GM12878 (cell line): ENCODE measurements at regions not wholly inside any gene's neighbourhood (a gene's known extent, or its start where the extent isn't known, plus 50 kb on each side); places are given as distances from the start of the nearest gene placed in this dataset.

ENCODE experiments used
- ATAC-seq: fragments of 200-7000 bp; cut with Tn5 transposase; 3 replicates; pipeline ENCODE4 v1.9.1; 2020; ENCODE audit warnings: mild to moderate bottlenecking, moderate library complexity
- BruUV-seq: library from RNA; stranded (reverse); fragments of 400-500 nt; replicated peaks from 2 replicates; lab custom pipeline; 2021; lab: Mats Ljungman, UMichigan
- CTCF ChIA-PET: fragments of 300-600 bp; sonication (Branson Sonifier 250); formaldehyde crosslinking; extraction: SDS; loops from one replicate; lab custom pipeline; 2021; ENCODE audit warnings: inconsistent platforms; lab: Yijun Ruan, JAX
- POLR2A ChIA-PET: fragments of 350-600 bp; formaldehyde crosslinking; extraction: SDS; loops from one replicate; lab custom pipeline; 2021; ENCODE audit warnings: inconsistent platforms; lab: Charles Lee
- RAD21 ChIA-PET: fragments of 300-600 bp; sonication (Branson Sonifier 250); formaldehyde crosslinking; loops from one replicate; lab custom pipeline; 2023; ENCODE audit warnings: antibody characterized with exemption; ENCODE audit not compliant: unreplicated experiment; lab: Charles Lee
- SMC1A ChIA-PET: fragments of 300-600 bp; sonication (Branson Sonifier 250); formaldehyde crosslinking; loops from one replicate; lab custom pipeline; 2023; ENCODE audit not compliant: unreplicated experiment, uncharacterized antibody; lab: Charles Lee
- DNase-seq: peaks from one replicate; pipeline ENCODE4 v3.0.0-alpha.2; 2011; ENCODE audit warnings: low read depth, low spot score
- FAIRE-seq: peaks from 3 replicates; lab custom pipeline; 2011; peaks lifted over from hg19 to GRCh38; lab: Jason Lieb, UNC
- H2AFZ ChIP-seq: 2 replicates; pipeline ENCODE4 v1.6.0; 2011; ENCODE audit warnings: low read depth, low read length, control low read depth; ENCODE audit not compliant: control insufficient read depth
- H3K27ac ChIP-seq: 2 replicates; pipeline ENCODE4 v1.5.1; 2011; ENCODE audit warnings: control low read depth; ENCODE audit not compliant: control insufficient read depth, insufficient read depth
- H3K27me3 ChIP-seq, 2 experiments: replicated peaks in 1 of 2; 2 replicates each; pipeline versions ENCODE4 v1.6.0 to v1.6.1; 2011; ENCODE audit warnings: low read length in 1 of 2; ENCODE audit not compliant: control insufficient read depth in 2 of 2, insufficient read depth in 2 of 2
- H3K36me3 ChIP-seq, 2 experiments: 2 replicates each; pipeline ENCODE4 v1.5.1; 2011; ENCODE audit warnings: low read length in 1 of 2; ENCODE audit not compliant: control insufficient read depth in 2 of 2, insufficient read depth in 2 of 2
- H3K4me1 ChIP-seq: 2 replicates; pipeline ENCODE4 v1.6.1; 2011; ENCODE audit warnings: mild to moderate bottlenecking, low read length, moderate library complexity, mixed read lengths; ENCODE audit not compliant: control insufficient read depth, insufficient read depth
- H3K4me2 ChIP-seq: 2 replicates; pipeline ENCODE4 v1.6.0; 2011; ENCODE audit warnings: control low read depth; ENCODE audit not compliant: control insufficient read depth, insufficient read depth
- H3K4me3 ChIP-seq: fragments of 200-600 bp; sonication (generic); 2 replicates; pipeline ENCODE4 v1.5.1; 2016
- H3K79me2 ChIP-seq: 2 replicates; pipeline ENCODE4 v1.6.0; 2011; ENCODE audit warnings: low read length; ENCODE audit not compliant: control insufficient read depth, insufficient read depth
- H3K9ac ChIP-seq: 2 replicates; pipeline ENCODE4 v1.8.0; 2011; ENCODE audit warnings: low read length, control low read depth, mixed read lengths; ENCODE audit not compliant: control insufficient read depth, insufficient read depth
- H3K9me3 ChIP-seq: replicated peaks from 3 replicates; pipeline ENCODE4 v1.5.1; 2011; ENCODE audit warnings: mild to moderate bottlenecking, low read length; ENCODE audit not compliant: control insufficient read depth, insufficient read depth
- H4K20me1 ChIP-seq: 2 replicates; pipeline ENCODE4 v1.6.0; 2011; ENCODE audit not compliant: control insufficient read depth, insufficient read depth
- EED ChIP-seq: sonication (generic); IDR thresholded peaks from 2 replicates; pipeline ENCODE4 v1.6.1; 2016; ENCODE audit warnings: antibody characterized with exemption, low read depth
- EP300 ChIP-seq, 2 experiments: fragments of 150-350 bp in 1 of 2; IDR thresholded peaks; 2 replicates each; pipeline ENCODE4 v1.6.1; 2011 to 2012; ENCODE audit warnings: low read depth in 2 of 2, low read length in 2 of 2, borderline replicate concordance in 1 of 2, improper control_type of control experiment in 1 of 2, inconsistent platforms in 1 of 2; ENCODE audit not compliant: control insufficient read depth in 1 of 2
- ETV6 ChIP-seq, 2 experiments: fragments of 450-650 bp in 1 of 2; IDR thresholded peaks in 1 of 2; conservative IDR thresholded peaks in 1 of 2; 2 replicates each; pipeline ENCODE4 v1.6.1; 2014; ENCODE audit warnings: antibody characterized with exemption in 1 of 2, borderline replicate concordance in 1 of 2, low read depth in 1 of 2, mild to moderate bottlenecking in 1 of 2, moderate library complexity in 1 of 2
- HDGF ChIP-seq: fragments of 450-650 bp; IDR thresholded peaks from 2 replicates; pipeline ENCODE4 v1.6.1; 2016; ENCODE audit warnings: antibody characterized with exemption
- KAT2A ChIP-seq: conservative IDR thresholded peaks from 2 replicates; pipeline ENCODE4 v1.6.1; 2011; ENCODE audit warnings: low read depth, low read length; ENCODE audit not compliant: control insufficient read depth
- RAD21 ChIP-seq: IDR thresholded peaks from 2 replicates; pipeline ENCODE4 v1.6.1; 2011; ENCODE audit warnings: mild to moderate bottlenecking, low read depth, low read length, moderate library complexity; ENCODE audit not compliant: insufficient read depth
- RCOR1 ChIP-seq: conservative IDR thresholded peaks from 2 replicates; pipeline ENCODE4 v1.6.1; 2012; ENCODE audit warnings: low read depth, low read length, improper control_type of control experiment
- SREBF1 ChIP-seq: IDR thresholded peaks from 2 replicates; pipeline ENCODE4 v1.6.1; 2012; ENCODE audit warnings: mild to moderate bottlenecking, low read length
- TAF1 ChIP-seq: IDR thresholded peaks from 2 replicates; pipeline ENCODE4 v1.6.1; 2011; ENCODE audit warnings: mild to moderate bottlenecking, low read depth, low read length, borderline replicate concordance
- WRNIP1 ChIP-seq: IDR thresholded peaks from 2 replicates; pipeline ENCODE4 v1.6.1; 2011; ENCODE audit warnings: low read depth, low read length, improper control_type of control experiment, borderline replicate concordance
- WGBS: methylation state at CpG from one replicate; pipeline ENCODE4 v1.1.6; 2016; ENCODE audit warnings: low lambda C conversion rate; ENCODE audit not compliant: insufficient replicate concordance, insufficient coverage; ENCODE audit errors: missing lambda C conversion rate; 5-methylcytosine and 5-hydroxymethylcytosine counted together
- in situ Hi-C: fragments of 300-500 bp; cut with MboI; formaldehyde crosslinking; loops from 9 replicates; pipeline ENCODE4 v1.14.3; 2018; ENCODE audit warnings: mixed read lengths
- intact Hi-C: fragments of 100-400 bp; cut with micrococcal nuclease; formaldehyde crosslinking; loops from one replicate; pipeline ENCODE4 v1.14.2; 2022; ENCODE audit not compliant: unreplicated experiment
- TF ChIP-seq, protein P1 (sequence below): fragments of 450-650 bp; IDR thresholded peaks from 2 replicates; pipeline ENCODE4 v1.6.1; 2018; ENCODE audit warnings: borderline replicate concordance, mild to moderate bottlenecking; ENCODE audit not compliant: partially characterized antibody

DNA sequence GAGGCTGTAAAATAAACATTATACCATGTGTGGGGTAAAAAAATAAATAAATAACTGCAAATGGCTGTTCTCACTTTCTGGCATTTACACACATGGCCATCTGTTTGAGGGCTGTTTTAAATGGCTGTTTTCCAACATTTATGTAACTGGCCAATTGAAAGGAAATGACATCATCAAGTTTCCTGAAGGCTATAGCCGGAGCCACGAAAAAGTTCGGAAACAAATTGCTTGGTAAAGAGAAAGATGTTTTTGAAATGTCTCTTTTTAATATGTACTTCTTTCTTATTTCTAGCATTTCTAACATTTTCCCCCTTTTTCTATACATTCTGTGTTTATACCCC lies 95.4 kb upstream of the DAB2 start (continued):
- TF ChIP-seq HDGF (no peak), WRNIP1 (no peak), ETV6 (conservative IDR thresholded peaks at IDR 0.05 in 1 of 2, IDR thresholded peaks at IDR 0.05 in 1 of 2; ENCODE audit: borderline replicate concordance in 1 of 2, low read depth in 1 of 2) (no peak), EP300 (IDR thresholded peaks at IDR 0.05; ENCODE audit: borderline replicate concordance in 1 of 2, control insufficient read depth in 1 of 2, low read depth in 2 of 2, low read length in 2 of 2) (no peak), SREBF1 (no peak)

DNA sequence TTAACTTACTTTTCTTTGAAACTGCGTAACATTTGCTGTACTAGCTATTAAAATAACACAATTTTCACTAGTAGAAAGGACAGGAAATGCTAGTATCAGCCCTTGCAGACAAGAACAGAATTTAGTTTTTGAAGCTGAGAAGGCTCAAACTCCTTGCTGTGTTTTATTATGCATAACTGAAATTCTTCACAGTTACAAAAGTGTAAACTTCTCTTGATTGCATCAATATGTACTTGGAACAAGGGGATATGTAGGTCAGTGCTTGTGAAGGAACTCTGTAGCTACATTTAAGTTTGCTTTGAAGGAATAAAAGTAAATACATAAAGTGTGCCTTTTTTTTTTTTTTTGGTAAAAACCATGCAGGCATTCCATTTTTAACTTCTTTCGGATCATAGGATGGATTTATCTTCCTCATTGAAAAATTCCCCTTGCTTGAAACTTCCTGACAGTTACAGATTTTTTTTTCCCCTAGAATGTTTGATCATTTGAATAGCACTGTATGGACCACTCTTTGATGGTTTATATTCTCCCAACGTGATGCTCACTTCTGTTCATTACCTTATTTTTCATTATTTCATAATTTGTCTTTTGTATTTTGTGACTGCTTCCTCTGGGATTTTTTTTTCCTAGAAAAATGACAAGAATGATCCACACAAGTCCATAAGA lies 94.9 kb upstream of the DAB2 start:
- H3K4me2 ChIP-seq: no peak overlapping the region
- no TSS peak for BruUV-seq
- H3K9ac ChIP-seq: no peak overlapping the region
- H3K27me3 ChIP-seq: no peaks in the 10 kb centered on the region
- no peaks in the 10 kb centered on the region for H4K20me1 ChIP-seq
- WGBS: 14% methylated on average over 3 of the region's 3 CpGs
- POLR2A ChIA-PET: no interaction called here
- DNase-seq: no peak
- in situ Hi-C loops: no loop called here
- SMC1A ChIA-PET: no interaction called here
- TF ChIP-seq, protein P1, sequence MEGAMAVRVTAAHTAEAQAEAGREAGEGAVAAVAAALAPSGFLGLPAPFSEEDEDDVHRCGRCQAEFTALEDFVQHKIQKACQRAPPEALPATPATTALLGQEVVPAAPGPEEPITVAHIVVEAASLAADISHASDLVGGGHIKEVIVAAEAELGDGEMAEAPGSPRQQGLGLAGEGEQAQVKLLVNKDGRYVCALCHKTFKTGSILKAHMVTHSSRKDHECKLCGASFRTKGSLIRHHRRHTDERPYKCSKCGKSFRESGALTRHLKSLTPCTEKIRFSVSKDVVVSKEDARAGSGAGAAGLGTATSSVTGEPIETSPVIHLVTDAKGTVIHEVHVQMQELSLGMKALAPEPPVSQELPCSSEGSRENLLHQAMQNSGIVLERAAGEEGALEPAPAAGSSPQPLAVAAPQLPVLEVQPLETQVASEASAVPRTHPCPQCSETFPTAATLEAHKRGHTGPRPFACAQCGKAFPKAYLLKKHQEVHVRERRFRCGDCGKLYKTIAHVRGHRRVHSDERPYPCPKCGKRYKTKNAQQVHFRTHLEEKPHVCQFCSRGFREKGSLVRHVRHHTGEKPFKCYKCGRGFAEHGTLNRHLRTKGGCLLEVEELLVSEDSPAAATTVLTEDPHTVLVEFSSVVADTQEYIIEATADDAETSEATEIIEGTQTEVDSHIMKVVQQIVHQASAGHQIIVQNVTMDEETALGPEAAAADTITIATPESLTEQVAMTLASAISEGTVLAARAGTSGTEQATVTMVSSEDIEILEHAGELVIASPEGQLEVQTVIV: no peak
- TF ChIP-seq EED: no peak
- no peak for TF ChIP-seq TAF1
- TF ChIP-seq KAT2A: no peak
- TF ChIP-seq RCOR1: no peak
- TF ChIP-seq RAD21: no peak
- TF ChIP-seq, all 136 proteins: peak for 0
- ChIA-PET RAD21 (no interaction called here), CTCF (interaction anchor here (1.1 kb wide), 1 partner anchor 17 kb away, joined by 3 read pairs; no protein-coding TSS in a partner anchor)
- FAIRE-seq (no peak), ATAC-seq (no peak)
- Histone ChIP-seq H2AFZ (no peak overlapping the region), H3K79me2 (no peaks in the 10 kb centered on the region), H3K9me3 (no peaks in the 10 kb centered on the region), H3K27ac (no peak overlapping the region), H3K4me3 (no peak overlapping the region), H3K4me1 (no peaks in the 10 kb centered on the region), H3K36me3 (no peaks in the 10 kb centered on the region)
- intact Hi-C loops: no loop called here
